NCI-H1930 (cell line): ENCODE measurements at regions not wholly inside any gene's neighbourhood (a gene's known extent, or its start where the extent isn't known, plus 50 kb on each side); places are given as distances from the start of the nearest gene placed in this dataset.

Experiments used
- DNase-seq, 2 experiments: peaks; one replicate each; lab custom pipeline; 2025; lab: John Stamatoyannopoulos, UW

GRCh38 chr7:32428546-32428945 is 61.6 kb downstream of the LSM5 start:
- DNase-seq = no peak

GRCh38 chr7:32427769-32428291 is 62.4 kb downstream of the LSM5 start:
- DNase-seq = peak; percentile 19 to 31

- DNase-seq = no peak
These were observed 73.3 kb downstream of the LSM5 start for GRCh38 chr7:32416846-32417245.

- no peak for DNase-seq
These were observed 74.2 kb downstream of the LSM5 start for GRCh38 chr7:32415936-32416335.

GRCh38 chr7:32415519-32415918 is 74.7 kb downstream of the LSM5 start:
- DNase-seq = no peak

GRCh38 chr7:32412471-32412870 is 77.7 kb downstream of the LSM5 start:
- no peak for DNase-seq

GRCh38 chr7:32410545-32410944 is 79.6 kb downstream of the LSM5 start:
- DNase-seq = no peak

GRCh38 chr7:32406386-32406785 is 83.8 kb downstream of the LSM5 start:
- no peak for DNase-seq

- DNase-seq = no peak
These were observed 86.5 kb downstream of the LSM5 start for GRCh38 chr7:32403463-32404229.

GRCh38 chr7:32400676-32401075 is 89.5 kb downstream of the LSM5 start:
- DNase-seq = no peak

- no peak for DNase-seq
These were observed 90.9 kb downstream of the LSM5 start for GRCh38 chr7:32399311-32399710.

GRCh38 chr7:32395168-32395567 is 95.0 kb downstream of the LSM5 start:
- no peak for DNase-seq

- no peak for DNase-seq
These were observed 96.3 kb downstream of the LSM5 start for GRCh38 chr7:32393861-32394260.

GRCh38 chr7:32390210-32390609 is 100.0 kb downstream of the LSM5 start:
- DNase-seq = no peak

GRCh38 chr7:32385316-32385956 is 104.7 kb downstream of the LSM5 start:
- no peak for DNase-seq

GRCh38 chr7:32381024-32381601 is 109.1 kb downstream of the LSM5 start:
- no peak for DNase-seq

- DNase-seq = no peak
These were observed 110.6 kb downstream of the LSM5 start for GRCh38 chr7:32379510-32380112.

- DNase-seq = no peak
These were observed 111.2 kb downstream of the LSM5 start for GRCh38 chr7:32378988-32379387.

- no peak for DNase-seq
These were observed 125.6 kb downstream of the LSM5 start for GRCh38 chr7:32364581-32364980.

- no peak for DNase-seq
These were observed 130.1 kb downstream of the LSM5 start for GRCh38 chr7:32360127-32360526.

GRCh38 chr7:32357535-32358277 is 132.5 kb downstream of the LSM5 start:
- DNase-seq = no peak

GRCh38 chr7:32347244-32347828 is 142.8 kb downstream of the LSM5 start:
- no peak for DNase-seq
